ENCODE measurements at regions not wholly inside any gene's neighbourhood (a gene's known extent, or its start where the extent isn't known, plus 50 kb on each side); places are given as distances from the start of the nearest gene placed in this dataset.

DNA sequence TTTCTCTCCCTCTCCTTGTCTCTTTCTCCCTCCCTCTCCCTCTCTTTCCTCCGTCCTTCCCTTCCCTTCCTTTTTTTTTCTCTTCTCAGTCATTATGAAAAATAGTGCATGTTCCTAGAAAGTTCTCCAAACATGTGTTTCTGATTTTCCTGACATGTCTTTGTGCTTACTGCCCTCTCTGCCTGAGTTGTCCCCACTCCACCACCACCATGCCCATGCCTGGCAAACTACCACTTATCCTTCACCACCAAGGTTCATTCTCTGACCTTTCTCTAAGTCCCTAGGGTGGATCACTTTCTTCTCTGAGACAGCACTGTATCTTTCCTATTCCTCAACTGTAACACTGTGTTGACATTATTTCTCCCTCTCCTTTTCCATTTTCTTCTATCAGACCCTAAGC is 98.2 kb downstream of the LACC1 start:
- TF ChIP-seq, protein P1, sequence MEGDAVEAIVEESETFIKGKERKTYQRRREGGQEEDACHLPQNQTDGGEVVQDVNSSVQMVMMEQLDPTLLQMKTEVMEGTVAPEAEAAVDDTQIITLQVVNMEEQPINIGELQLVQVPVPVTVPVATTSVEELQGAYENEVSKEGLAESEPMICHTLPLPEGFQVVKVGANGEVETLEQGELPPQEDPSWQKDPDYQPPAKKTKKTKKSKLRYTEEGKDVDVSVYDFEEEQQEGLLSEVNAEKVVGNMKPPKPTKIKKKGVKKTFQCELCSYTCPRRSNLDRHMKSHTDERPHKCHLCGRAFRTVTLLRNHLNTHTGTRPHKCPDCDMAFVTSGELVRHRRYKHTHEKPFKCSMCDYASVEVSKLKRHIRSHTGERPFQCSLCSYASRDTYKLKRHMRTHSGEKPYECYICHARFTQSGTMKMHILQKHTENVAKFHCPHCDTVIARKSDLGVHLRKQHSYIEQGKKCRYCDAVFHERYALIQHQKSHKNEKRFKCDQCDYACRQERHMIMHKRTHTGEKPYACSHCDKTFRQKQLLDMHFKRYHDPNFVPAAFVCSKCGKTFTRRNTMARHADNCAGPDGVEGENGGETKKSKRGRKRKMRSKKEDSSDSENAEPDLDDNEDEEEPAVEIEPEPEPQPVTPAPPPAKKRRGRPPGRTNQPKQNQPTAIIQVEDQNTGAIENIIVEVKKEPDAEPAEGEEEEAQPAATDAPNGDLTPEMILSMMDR (IDR thresholded peaks at IDR 0.05; ENCODE audit: insufficient read depth, low read length, poor library complexity, severe bottlenecking) = no peak
- no peak overlapping the region for H3K4me3 ChIP-seq (ENCODE audit: low read depth, low read length)
- no peaks in the 10 kb centered on the region for H3K36me3 ChIP-seq (ENCODE audit: control insufficient read depth, insufficient read depth, low read length)
- DNase-seq (ENCODE audit: low read depth) = no peak
- H3K27me3 ChIP-seq (ENCODE audit: control insufficient read depth, insufficient read depth, low read length) = no peaks in the 10 kb centered on the region

DNA sequence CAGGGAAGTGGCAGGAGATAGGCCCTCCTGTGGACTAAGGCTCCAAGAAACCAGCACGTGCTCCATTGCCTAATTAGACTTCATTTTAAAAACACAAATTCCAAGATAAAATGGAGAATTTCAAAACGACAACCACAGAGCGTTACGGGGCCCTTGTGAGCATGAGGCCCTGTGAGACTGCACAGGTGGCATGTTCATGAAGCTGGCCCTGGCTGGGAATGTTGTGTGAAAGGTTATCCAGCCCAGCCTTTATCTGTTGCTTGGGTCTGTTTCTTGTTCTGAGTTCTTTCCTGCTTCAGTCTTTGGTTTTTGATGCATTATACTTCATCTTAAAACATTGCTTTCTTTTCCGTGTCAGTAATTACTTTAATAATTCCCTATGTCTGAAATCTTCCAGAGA is 99.0 kb downstream of the LACC1 start:
- H3K4me3 ChIP-seq (ENCODE audit: low read depth, low read length) = no peak overlapping the region
- no peak for DNase-seq (ENCODE audit: low read depth)
- no peaks in the 10 kb centered on the region for H3K27me3 ChIP-seq (ENCODE audit: control insufficient read depth, insufficient read depth, low read length)
- H3K36me3 ChIP-seq (ENCODE audit: control insufficient read depth, insufficient read depth, low read length) = no peaks in the 10 kb centered on the region
- TF ChIP-seq, protein P1 (IDR thresholded peaks at IDR 0.05; ENCODE audit: insufficient read depth, low read length, poor library complexity, severe bottlenecking) = no peak

DNA sequence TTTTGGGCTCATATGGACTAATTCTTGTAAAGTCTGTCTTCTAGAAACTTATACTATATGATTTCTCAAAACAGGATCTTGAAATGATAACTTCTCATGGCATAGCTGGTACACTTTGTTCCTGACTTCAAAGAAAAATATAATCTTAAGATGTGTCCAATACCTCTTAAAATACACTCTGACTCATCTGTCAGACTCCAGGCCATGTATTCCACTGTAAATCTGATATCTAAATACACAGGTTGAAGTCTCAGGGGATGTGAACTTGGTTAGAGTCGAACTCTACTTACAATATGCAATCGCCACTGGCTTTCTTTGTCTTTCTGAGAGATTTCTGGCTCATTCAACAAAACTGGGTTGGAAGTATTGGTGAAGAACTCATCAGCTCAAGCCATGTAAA is 99.8 kb downstream of the LACC1 start:
- TF ChIP-seq, protein P1 (IDR thresholded peaks at IDR 0.05; ENCODE audit: insufficient read depth, low read length, poor library complexity, severe bottlenecking) = no peak

DNA sequence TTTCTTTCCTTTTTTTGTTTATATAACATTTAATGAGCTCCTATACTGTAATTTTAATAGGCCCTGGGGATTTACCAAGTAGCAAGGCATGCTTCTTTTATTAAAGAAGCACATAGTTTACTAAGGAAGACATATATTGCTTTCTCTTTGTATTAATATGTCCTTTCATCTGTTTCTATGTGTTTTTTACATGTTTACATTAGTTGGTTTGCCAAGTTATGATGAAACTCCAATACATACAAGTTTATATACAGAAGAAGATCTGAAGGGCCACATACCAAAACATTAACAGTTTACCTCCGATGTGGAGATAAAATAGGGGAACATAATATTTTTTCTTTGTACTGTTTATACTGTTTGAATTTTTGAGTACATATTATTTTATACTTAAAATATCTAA is 100.9 kb downstream of the LACC1 start:
- no peaks in the 10 kb centered on the region for H3K36me3 ChIP-seq (ENCODE audit: control insufficient read depth, insufficient read depth, low read length)
- DNase-seq (ENCODE audit: low read depth) = no peak
- H3K27me3 ChIP-seq (ENCODE audit: control insufficient read depth, insufficient read depth, low read length) = no peaks in the 10 kb centered on the region
- TF ChIP-seq, protein P1 (IDR thresholded peaks at IDR 0.05; ENCODE audit: insufficient read depth, low read length, poor library complexity, severe bottlenecking) = no peak
- H3K4me3 ChIP-seq (ENCODE audit: low read depth, low read length) = no peak overlapping the region

More for the DNA sequence above, 99.8 kb downstream of the LACC1 start:
- H3K4me3 ChIP-seq (ENCODE audit: low read depth, low read length) = no peak overlapping the region
- DNase-seq (ENCODE audit: low read depth) = no peak
- no peaks in the 10 kb centered on the region for H3K27me3 ChIP-seq (ENCODE audit: control insufficient read depth, insufficient read depth, low read length)
- no peaks in the 10 kb centered on the region for H3K36me3 ChIP-seq (ENCODE audit: control insufficient read depth, insufficient read depth, low read length)

DNA sequence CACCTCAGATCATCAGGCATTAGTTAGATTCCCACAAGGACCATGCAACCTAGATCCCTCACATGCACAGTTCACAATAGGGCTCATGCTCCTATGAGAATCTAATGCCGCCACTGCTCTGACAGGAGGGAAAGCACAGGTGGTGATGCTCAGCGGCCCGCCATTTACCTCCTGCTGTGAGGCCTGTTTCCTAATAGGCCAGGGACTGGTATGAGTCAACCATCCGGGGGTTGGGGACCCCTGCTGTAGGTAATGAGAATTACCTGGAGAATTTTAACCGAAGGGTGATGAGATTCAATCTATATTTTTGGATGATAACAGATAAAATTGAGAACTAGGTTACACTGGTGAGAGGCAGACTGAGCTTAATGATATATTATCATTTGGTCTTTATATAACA is 101.4 kb downstream of the LACC1 start:
- TF ChIP-seq, protein P1 (IDR thresholded peaks at IDR 0.05; ENCODE audit: insufficient read depth, low read length, poor library complexity, severe bottlenecking) = no peak
- H3K27me3 ChIP-seq (ENCODE audit: control insufficient read depth, insufficient read depth, low read length) = no peaks in the 10 kb centered on the region

DNA sequence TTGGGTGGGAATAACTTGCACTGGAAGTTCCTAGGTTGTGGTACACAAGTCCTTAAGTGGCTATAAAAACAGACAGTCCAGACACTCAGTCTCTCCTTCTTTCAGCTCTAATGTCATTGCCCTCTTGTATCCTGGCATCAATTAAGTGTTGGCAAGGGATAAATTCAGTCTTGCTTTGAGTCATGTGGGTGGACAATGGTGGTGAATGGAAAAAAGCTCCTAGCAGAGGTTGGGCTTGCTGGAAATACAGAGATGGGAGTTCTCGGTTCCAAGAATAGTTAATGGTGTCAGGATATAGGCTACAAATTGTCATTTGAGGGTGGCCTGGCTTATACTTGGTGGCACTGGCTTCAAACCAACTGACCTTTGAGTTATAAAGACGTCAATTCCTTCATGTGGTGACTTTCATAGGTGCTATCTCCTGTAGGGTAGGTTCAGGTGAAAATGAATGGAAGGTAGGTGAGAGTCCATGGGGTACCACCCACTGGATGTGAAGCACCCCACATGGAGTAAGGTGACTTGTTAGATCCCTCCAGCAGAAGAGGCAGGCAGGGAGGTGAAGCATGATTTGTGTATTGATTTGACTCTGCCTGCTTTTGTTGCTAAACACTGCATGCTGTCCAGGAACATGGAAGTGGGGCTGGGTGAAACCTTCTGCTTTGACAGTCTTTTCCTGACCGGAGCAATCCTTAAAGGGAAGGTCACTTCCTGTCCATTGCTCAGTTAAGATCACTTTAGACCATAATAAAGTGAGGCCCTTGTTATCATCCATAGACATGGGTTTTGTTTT is 102.0 kb downstream of the LACC1 start:
- no peaks in the 10 kb centered on the region for H3K36me3 ChIP-seq (ENCODE audit: control insufficient read depth, insufficient read depth, low read length)
- no peak for DNase-seq (ENCODE audit: low read depth)

More for the DNA sequence above, 101.4 kb downstream of the LACC1 start:
- no peak for DNase-seq (ENCODE audit: low read depth)
- H3K36me3 ChIP-seq (ENCODE audit: control insufficient read depth, insufficient read depth, low read length) = no peaks in the 10 kb centered on the region
- H3K4me3 ChIP-seq (ENCODE audit: low read depth, low read length) = no peak overlapping the region

More for the DNA sequence above, 102.0 kb downstream of the LACC1 start:
- H3K27me3 ChIP-seq (ENCODE audit: control insufficient read depth, insufficient read depth, low read length) = no peaks in the 10 kb centered on the region
- H3K4me3 ChIP-seq (ENCODE audit: low read depth, low read length) = no peak overlapping the region
- TF ChIP-seq, protein P1 (IDR thresholded peaks at IDR 0.05; ENCODE audit: insufficient read depth, low read length, poor library complexity, severe bottlenecking) = no peak
